ENCODE measurements at regions not wholly inside any gene's neighbourhood (a gene's known extent, or its start where the extent isn't known, plus 50 kb on each side); places are given as distances from the start of the nearest gene placed in this dataset.

DNA sequence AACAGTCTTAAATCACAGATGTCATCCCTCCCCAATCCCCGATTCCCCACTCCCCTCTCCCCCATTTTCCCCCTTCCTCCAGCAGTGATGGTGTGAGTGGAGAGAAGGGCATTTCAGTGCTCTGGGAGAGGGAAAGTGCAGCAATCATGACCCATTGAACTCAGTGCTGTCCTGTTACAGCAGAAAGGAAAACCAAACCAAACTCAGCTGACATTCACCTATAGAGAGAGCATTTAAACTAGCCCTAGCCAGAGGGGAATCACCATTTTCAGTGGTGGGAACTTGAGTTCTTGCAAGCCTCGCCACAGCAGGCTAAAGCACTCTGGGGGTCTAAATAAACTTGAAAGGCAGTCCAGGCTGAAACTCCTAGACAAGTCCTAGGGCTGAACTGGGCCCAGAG lies 129.9 kb upstream of the COL21A1 start:
- no peak for DNase-seq

DNA sequence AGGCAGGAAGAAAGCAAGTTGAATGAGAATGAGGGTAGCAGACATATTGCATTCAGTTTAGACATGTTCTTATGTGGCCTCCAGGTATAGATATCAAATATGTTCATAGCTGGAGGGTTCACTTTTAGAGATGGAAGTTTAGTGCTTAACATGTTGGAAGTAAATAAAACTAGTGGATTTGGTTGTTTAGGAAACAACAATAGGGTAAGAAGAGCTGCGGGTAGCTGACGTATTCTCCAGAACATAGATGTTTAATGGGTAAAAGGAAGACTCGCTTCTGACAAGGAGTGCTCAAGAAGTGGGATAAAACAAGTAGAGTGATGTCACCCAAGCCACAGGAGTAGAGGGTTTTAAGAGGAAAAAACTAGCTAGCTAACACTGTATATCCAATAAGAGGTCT lies 128.4 kb upstream of the COL21A1 start:
- no peak for DNase-seq

DNA sequence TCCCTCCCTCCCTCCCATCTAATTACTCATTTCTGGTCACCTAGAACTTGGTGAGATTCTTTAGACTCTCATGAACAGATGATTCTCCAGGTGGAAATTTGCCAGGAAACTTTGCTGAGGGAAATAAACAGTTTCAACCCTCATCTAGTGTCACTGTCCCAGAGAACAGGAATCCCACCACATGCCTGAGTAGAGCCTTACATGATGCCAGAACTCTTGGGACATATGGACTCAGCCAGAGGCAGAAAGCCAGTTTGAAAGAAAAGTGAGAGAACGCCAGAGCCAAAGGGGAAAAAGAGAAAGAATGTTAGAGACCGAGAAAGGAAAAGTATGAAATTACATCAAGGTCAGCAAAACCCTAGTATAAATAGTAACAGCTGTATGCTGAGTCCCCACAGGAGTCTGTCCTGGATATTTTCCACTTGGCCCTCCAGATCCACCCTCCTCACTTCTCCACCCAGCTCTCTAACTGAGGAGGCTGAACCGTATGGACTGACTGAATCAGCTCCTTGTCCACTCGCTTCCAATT lies 127.5 kb upstream of the COL21A1 start:
- no peak for DNase-seq

DNA sequence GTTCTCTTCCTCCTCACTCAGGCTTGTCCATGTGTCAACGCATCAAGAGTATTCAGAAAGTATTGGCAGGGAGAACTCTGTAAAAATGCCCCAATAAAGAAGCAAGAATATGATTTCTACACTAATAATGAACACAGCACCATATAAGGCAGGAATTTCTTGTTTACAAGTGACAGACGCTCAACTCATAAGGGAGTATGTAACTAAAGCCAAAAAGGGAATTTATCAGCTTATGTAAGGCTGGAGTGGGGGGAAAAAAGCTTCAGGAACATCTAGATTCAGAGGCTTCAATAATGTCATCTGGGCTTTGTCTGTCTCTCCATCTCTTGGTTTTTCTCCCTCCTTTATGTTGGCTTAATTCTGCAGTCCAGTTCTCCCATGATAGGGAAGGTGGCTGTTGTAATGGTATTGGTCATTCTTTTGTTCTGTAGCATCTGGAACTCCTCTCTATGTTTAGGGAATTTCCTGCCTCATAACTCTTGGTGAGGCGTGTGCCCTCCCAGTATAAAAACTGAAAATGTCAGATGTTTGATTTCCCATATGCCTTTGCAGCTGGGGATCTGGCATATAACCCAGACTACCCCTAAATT lies 125.1 kb upstream of the COL21A1 start:
- DNase-seq = no peak

DNA sequence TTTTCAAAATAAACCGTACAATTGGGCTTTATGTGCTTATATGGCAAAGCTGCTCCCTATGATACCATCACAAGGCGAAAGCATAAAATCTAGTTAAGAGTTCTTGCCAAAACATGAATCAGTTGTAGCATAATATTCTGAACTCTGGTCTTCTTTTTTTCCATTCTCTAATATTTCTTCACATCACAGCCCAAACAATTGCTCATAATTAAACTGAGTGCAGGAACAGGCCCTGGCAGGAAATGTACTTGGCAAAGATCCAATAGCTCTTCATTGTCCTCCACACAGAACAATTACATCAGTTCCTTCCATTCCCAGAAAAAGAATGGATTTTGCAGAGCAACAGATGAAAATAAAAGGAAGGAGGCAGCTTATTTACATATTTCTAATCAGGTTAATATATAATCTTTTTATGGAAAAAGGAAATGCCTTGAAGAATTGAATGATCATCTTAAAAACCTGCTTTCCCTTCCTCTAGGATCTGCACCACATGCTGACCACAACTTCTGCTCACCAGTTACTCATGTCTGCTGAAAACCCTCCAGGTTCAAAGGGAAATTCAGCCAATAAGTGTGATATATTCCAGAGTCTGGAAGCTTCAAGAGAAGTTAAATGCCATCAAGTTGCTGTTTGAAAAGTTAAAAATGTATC lies 123.3 kb upstream of the COL21A1 start:
- peak; percentile 99 for DNase-seq

DNA sequence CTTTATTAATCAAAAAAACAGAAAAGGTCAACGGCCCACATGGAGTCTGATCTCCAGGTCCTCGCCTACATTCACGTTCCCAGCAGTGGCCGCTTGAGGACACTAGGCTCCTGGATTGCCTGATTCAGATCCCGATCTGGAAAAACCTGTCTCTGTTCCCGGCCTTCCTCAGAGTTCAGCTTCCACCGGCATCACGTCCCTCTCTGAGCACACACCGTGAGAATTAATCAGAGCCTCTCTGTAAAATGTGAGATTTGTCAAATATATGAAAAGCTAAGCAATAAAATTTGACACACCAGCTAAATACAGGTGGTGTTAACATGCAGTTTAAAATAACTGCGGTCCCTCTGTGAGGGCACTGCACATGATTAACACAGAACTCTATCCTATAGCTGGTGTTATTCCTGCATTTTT lies 122.8 kb upstream of the COL21A1 start:
- DNase-seq = peak; percentile 98

DNA sequence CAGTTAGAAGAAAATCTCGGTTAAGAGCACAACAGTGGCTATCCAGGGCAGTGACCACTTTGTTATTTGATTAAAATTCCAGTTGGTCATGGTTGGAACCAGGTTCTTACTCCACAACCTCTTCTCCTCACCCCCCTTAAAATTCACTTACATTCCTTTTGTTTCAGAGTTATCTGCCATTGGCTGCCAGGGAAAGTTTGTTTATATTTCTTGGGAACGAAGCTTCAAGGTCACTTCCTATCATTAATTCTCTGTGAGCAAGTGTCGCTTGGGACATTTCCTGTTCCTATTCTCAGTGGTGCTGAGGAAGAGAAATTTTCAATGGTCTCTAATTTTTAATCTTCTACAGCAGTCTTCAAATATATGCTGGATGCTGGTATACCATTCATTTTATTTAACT lies 121.1 kb upstream of the COL21A1 start:
- no peak for DNase-seq

DNA sequence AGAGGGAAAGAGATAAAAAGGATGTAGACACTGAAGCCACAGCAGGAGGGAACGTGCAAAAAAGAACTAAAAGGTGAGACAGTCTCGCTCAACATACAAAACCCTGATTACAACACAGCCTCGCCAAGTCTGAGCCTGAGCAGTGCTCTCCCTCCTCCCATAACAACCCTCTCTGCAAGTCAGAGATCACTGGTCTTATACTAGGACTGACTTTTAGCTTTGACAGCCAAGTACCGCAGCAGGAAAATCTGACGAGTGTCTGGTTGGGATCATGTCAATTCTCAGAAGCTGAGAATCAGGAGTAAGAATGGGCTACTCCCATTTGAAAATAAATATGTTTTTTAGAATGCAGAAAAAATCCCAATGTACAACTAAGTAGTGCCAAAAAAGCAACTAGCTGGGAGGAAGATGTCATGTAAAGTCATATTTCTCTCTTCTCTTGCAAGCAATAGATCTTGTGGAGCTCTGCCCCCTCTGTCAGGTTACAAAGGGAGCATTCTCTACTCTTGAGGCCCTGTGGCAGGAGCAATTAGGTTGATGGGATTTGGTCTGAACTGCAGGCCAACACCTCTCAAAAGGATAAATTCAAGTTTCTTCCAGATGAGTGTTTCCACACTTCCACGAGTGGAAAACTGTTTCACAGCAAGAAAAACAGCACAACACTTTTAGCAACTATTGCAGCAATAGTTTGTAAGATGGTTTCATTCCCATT lies 118.9 kb upstream of the COL21A1 start:
- no peak for DNase-seq

DNA sequence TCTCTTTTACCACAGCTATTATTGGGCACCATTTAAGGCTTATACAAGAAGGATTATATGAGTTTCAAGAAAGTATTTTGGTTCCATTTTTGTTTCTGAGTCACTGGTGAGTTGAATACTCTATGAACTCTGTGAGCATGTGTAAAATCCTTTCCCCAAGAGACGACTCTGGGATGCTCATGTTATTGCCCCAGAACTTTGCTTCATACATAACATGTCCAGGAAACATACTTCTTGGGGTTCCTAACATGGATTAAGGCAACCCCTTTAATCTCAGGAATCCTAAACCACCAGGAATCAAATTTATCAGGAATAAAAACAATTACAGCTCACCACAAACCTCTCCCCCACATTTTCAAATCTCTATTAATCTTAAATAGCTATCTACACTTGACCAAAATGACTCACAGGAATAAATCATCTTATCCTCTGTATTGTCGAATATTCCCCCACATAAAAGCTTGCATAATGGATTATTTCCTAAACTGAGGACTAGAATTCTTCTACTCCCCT lies 117.5 kb upstream of the COL21A1 start:
- no peak for DNase-seq

DNA sequence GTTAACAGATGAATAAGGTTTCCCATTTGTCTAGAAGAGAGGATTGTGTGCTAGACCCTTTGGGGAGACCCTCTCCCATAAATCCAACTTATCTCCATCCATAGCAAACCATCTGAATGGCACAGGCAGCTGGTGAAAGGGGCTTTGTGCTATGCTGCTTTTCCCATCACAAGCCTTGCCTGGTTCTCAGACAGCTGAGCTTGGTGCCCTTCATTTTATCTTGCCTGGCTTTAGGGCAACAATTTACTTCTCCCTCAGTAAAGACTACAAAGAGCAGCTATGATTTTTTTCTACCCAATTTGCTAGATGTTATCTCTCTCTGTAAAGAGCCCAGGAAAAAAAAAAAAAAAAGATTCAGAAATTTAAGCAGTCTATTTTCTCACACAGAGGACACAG lies 117.0 kb upstream of the COL21A1 start:
- DNase-seq = no peak

DNA sequence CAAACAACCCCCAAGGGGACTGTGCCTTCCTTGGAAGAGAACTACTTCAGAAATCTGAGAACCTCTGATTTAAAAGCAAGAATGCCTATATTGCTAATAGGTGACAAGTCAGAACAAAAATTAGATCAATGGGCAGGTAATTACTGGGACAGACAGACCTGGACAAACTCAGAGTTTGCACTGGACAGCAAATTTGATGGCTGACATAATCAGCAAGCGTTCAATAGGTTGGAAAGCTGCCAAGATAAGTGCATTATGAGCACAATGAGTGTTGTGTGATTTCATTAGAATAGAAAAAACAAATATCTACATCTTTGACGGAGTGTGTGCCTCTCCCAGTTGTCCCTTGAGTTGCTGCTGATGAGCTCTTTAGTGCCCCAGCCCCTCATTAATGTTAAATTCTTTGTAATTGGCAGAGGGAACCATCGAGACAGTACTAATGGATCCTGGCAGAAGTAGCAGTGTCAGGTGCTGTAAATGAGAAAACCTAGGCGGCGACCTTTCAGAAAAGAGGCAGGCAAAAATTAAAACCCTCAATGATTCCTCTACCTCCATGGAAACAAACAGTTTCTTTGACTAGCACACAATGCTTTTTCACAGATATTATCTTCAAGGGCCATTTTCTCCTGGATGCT lies 116.5 kb upstream of the COL21A1 start:
- DNase-seq = peak; percentile 45

DNA sequence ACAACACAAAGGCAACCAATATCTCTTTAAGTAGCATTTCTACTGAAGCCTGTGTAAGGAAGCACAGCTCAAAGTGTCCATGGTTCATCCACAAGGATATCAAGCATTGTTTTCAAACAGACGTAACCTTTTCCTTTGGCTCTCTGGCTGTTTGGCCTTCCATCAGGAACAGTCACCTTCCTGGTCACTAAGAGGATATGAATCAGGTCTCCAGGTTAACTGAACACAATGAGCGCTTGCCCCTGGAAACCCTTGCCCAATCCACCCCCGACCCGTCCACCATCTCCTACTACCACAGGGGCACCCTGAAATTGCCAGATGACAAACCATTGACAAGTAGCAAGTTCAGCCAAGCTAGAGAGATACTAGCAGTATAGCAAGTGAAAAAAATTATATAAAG lies 114.4 kb upstream of the COL21A1 start:
- no peak for DNase-seq

DNA sequence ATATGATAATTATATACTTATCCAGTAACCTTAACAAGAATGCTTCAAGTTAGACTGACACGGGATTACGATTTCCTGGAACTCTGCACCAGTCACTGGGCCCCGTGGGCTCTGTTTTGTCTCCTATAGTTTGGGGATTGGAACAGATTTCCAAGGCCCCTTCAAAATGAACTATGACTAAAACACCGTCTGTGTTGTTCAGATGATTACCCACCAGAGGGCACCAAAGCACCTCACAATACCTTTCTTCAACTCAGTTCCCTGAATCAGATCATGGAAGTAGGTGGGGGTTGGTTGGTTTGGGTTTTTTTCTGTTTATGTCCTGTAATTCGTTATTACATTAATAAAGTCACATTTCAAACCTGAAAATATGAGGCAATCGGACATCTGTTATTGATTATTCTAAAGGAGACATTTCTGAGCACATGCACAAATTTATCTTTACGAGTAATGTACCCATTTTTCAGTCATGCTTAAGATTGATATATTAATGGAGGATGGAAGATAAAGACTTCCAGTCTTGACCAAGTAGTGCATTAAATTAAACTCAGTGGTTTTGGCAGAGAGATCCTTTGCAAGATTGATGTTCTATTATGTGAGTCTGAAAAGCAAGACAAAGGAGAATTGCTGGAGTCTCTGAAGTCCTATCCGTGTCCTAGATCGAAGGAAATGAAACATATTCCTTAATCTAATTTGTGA lies 112.0 kb upstream of the COL21A1 start:
- DNase-seq = peak; percentile 92

DNA sequence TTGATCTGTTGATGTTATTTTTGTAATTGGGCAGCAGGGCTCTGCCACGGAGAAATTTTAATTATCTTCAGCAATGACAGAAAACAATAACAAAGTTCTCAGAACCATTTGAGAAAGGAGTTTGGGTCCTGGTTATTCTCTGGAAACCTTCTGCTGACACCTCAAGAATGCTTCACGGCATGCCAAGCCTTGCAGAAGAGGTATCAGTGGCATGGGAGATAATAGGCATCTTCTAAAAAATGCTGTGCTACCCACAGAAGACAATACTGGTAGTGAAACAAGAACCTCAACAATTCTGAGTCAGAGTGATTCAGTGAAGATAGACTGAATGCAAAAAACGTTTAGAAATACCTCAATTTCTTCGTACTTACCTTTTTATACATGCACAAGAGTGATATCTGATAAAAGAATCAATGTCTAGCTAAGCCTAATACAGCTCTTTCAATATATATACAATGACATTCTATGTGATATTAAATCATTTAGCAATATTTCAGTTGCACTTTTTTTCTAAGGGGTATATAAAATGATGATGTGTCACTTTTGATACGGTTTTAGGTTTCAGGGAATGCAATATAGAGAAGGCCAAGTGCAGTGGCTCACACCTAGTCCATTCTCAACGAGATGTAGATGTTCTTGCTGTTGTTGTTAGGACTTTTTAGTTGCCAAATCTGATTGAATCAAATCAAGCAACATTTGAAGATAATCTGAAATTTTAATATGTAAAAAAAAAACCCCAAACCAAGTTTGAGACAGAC lies 110.4 kb upstream of the COL21A1 start:
- DNase-seq = no peak

DNA sequence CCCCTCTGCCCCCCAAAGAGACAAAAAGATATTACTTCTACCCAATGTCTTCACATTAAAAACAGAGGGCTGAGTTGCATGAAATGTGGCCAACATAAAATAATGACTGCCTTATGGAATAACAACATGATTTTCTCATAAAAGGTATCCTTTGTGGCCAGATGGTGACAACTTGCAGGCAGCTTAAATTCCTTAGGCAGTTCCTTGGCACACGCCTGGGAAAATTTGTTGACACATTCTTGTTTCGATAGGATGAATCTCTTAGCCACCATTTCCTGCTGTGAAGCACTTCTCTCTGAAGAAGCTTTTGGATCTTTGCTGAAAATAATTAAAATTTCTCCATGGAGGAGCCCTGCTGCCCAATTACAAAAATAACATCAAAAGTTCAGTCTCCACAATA lies 109.0 kb upstream of the COL21A1 start:
- DNase-seq = no peak

DNA sequence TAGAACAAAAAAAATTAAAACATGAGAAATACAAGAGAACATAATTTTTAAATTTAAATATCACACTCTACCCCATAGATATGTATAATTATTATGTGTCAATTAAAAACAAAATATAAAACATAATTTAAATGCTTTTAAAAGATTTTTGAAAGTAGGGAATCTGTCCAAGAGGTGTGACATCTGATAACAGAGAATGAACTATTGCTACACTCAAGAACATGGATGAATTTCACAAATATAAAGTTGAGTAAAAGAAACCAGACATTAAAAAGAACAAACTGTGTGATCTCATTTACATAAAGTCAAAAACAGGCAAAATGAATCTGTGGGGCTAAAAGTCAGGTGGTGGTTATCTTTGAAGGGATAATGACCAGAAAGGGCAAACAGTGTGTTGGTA lies 106.5 kb upstream of the COL21A1 start:
- DNase-seq = no peak

DNA sequence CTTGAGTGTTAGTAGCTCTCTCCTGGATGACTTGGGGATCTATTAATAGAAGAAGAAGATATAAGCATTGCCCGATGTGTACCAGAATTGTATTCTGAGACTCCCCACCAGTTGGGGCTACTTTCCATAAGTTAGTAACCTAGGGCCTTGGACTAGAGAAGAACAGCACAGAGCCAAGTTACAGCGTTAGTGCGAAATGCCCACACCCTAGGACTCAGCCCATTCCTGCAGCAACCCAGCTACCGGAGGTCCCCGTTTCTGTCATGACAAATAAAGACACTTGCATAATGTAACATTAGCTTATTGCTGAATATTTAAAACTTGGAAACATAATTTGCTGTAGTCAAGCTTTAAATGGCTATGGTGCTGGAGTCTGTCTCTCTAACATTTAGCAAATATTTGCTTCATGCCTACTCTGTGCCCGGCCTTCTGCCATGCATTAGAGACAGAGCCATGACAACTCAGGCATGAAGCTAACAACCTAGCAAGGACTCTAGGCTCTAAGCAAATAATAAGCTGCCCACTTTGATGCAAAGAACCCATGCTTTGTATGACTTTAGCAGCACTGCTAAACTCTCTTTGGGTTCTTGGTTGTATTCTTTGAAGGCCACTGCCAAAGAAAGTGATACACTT lies 103.4 kb upstream of the COL21A1 start:
- DNase-seq = peak; percentile 74

DNA sequence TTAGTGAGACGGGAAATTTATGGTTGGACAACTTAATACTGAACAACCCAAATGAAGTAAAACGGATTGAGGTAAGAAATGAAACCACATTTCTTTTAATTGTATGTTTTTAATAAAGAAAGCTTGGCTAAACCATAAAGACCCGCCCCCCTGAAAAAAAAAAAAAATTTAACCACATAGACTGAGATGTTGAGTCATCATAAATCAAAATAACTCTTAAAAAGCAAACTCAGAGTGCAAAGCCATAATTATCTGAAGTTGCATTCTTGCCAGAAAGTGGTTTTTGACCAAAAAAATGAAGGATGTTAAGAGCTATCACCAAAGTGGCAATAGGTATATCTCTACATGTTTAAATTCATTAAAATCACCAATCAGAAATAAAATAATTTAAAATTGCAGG lies 101.8 kb upstream of the COL21A1 start:
- no peak for DNase-seq

DNA sequence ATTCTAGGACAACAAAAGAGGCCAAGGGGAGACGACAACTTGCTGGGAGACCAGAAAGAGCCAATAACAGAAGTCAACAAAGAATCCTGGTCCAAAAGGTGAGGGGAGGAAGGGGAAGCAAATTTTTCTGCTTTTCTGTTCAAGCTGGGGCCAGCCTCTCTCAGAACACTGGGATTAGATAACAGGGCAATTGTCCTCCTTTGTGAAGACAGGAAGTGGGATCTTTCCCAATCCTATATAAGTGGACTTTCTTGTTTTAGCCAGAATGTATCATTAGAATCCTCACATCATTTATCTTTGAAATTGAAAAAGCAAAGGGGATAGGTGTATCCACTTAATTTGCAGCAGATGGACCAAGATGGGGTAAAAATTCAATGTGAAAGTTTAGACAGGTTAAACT lies 101.2 kb upstream of the COL21A1 start:
- peak; percentile 37 for DNase-seq

DNA sequence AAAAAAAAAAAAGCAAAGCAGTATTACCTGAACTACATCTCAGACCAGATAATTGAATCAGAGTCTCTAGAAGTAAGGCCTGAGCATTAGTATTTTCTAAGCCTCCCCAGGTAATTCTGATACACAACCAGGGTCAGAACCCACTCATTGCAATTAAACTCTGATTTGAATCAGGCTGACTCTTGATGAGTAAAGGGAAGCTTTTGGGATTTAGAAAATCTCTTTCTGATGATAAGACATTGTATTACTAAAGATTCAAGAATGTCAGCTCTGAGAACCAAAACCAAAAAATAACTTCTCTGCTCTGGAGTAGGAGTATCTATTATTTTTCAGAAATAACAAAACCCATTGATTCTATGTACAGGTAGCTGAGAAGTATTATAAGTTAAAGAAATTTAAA lies 100.1 kb upstream of the COL21A1 start:
- DNase-seq = no peak

DNA sequence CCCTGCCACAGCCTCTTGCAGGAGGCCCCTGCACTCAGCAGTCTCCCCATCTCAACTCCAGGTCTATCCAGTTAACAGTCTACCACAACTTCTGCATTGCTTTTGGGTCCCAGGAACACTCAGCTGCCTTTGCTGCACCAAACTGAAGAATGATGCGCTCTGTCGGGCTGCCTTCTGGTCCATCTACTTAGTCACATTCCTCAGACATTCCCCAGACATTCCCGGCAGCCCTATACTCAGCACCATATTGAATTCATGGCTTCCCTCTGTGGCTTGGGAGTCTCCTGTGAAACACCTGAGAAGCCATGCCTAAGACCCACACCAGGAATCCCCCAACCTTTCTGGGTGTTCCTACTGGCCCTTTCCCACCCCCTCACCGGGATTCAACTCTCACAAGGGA lies 99.6 kb upstream of the COL21A1 start:
- DNase-seq = no peak

Data from NCI-H510A treated with DMSO at 0.1 percent for 48 hours (cell line).